GM21390 (cell line): ENCODE measurements at regions not wholly inside any gene's neighbourhood (a gene's known extent, or its start where the extent isn't known, plus 50 kb on each side); places are given as distances from the start of the nearest gene placed in this dataset.

Source experiments
- ATAC-seq: cut with Tn5 transposase; IDR thresholded peaks from one replicate; pipeline ENCODE4 v1.9.1; 2021; ENCODE audit not compliant: unreplicated experiment

GRCh38 chr10:125348536-125348935, 188.2 kb upstream of the CTBP2 start:
- ATAC-seq = no peak

GRCh38 chr10:125344573-125345171, 184.3 kb upstream of the CTBP2 start:
- peak; percentile 70 for ATAC-seq

GRCh38 chr10:125343983-125344382, 183.6 kb upstream of the CTBP2 start:
- ATAC-seq = no peak

GRCh38 chr10:125343118-125343925, 183.0 kb upstream of the CTBP2 start:
- no peak for ATAC-seq

GRCh38 chr10:125341611-125342010, 181.2 kb upstream of the CTBP2 start:
- ATAC-seq = no peak

- ATAC-seq = no peak
These were observed 180.5 kb upstream of the CTBP2 start for GRCh38 chr10:125340903-125341302.

GRCh38 chr10:125337510-125337909, 177.1 kb upstream of the CTBP2 start:
- no peak for ATAC-seq

- ATAC-seq = no peak
These were observed 174.2 kb upstream of the CTBP2 start for GRCh38 chr10:125334545-125334944.

GRCh38 chr10:125333769-125334168, 173.4 kb upstream of the CTBP2 start:
- no peak for ATAC-seq

- ATAC-seq = no peak
These were observed 172.8 kb upstream of the CTBP2 start for GRCh38 chr10:125333209-125333591.

- ATAC-seq = no peak
These were observed 172.3 kb upstream of the CTBP2 start for GRCh38 chr10:125332548-125333208.

GRCh38 chr10:125331056-125331455, 170.7 kb upstream of the CTBP2 start:
- no peak for ATAC-seq

- ATAC-seq = no peak
These were observed 168.7 kb upstream of the CTBP2 start for GRCh38 chr10:125329056-125329455.

- ATAC-seq = no peak
These were observed 165.0 kb upstream of the CTBP2 start for GRCh38 chr10:125325326-125325725.

- ATAC-seq = no peak
These were observed 156.1 kb upstream of the CTBP2 start for GRCh38 chr10:125316436-125316835.

GRCh38 chr10:125300937-125301336, 140.6 kb upstream of the CTBP2 start:
- ATAC-seq = no peak

- no peak for ATAC-seq
These were observed 139.1 kb upstream of the CTBP2 start for GRCh38 chr10:125299461-125299860.

- no peak for ATAC-seq
These were observed 136.2 kb upstream of the CTBP2 start for GRCh38 chr10:125296598-125296997.

- no peak for ATAC-seq
These were observed 133.7 kb upstream of the CTBP2 start for GRCh38 chr10:125294109-125294508.

- ATAC-seq = no peak
These were observed 131.5 kb upstream of the CTBP2 start for GRCh38 chr10:125291836-125292235.

GRCh38 chr10:125289461-125289860, 129.1 kb upstream of the CTBP2 start:
- ATAC-seq = no peak
